Adrenal gland (tissue), 9 donors: ENCODE measurements at regions not wholly inside any gene's neighbourhood (a gene's known extent, or its start where the extent isn't known, plus 50 kb on each side); places are given as distances from the start of the nearest gene placed in this dataset.

Source experiments
- DNase-seq, 7 donors: peaks; one replicate each; pipeline ENCODE4 v3.0.0-alpha.2; 2019 to 2020
- H3K27ac ChIP-seq, 5 donors: fragments of 200-600 bp; sonication (generic) in 4 of 5; 1 replicate in 3 of 5; 2 replicates in 2 of 5; pipeline versions ENCODE4 v1.5.1 to v1.8.0; 2016 to 2020; ENCODE audit warnings: mild to moderate bottlenecking in 1 of 5
- H3K27me3 ChIP-seq: fragments of 200-600 bp; 2 replicates; pipeline ENCODE4 v1.8.0; 2021
- H3K36me3 ChIP-seq, 2 donors: fragments of 200-600 bp; replicated peaks in 1 of 2; 1 replicate in 1 of 2; 2 replicates in 1 of 2; pipeline versions ENCODE4 v1.5.1 to v1.8.0; 2018 to 2022
- H3K4me1 ChIP-seq, 2 donors: fragments of 200-600 bp; replicated peaks in 1 of 2; 1 replicate in 1 of 2; 2 replicates in 1 of 2; pipeline versions ENCODE4 v1.5.1 to v1.8.0; 2018 to 2021
- H3K4me3 ChIP-seq, 4 donors: fragments of 200-600 bp; sonication (generic) in 3 of 4; one replicate each; pipeline ENCODE4 v1.5.1; 2016 to 2018
- H3K9me3 ChIP-seq, 3 donors: fragments of 200-600 bp; sonication (generic) in 1 of 3; replicated peaks in 1 of 3; 1 replicate in 2 of 3; 2 replicates in 1 of 3; pipeline versions ENCODE4 v1.5.1 to v1.8.0; 2016 to 2021
- CTCF ChIP-seq, 6 experiments: fragments of 450-650 bp in 4 of 6; fragments of 200-600 bp in 2 of 6; sonication (generic) in 1 of 6; IDR thresholded peaks; 1 replicate in 5 of 6; 2 replicates in 1 of 6; pipeline versions ENCODE4 v1.5.1 to v1.8.0; 2016 to 2021; ENCODE audit warnings: antibody characterized with exemption in 6 of 6, mild to moderate bottlenecking in 2 of 6, moderate library complexity in 1 of 6
- POLR2A ChIP-seq, 2 donors: fragments of 450-650 bp; IDR thresholded peaks; one replicate each; pipeline ENCODE4 v1.6.1; 2017; ENCODE audit warnings: antibody characterized with exemption in 2 of 2, mild to moderate bottlenecking in 2 of 2, moderate library complexity in 1 of 2
- WGBS, 4 donors: extraction: QIAGEN DNeasy Blood & Tissue Kit in 2 of 4; methylation state at CpG; one replicate each; pipeline versions ENCODE4 v1.1.5 to v1.1.7; 2013 to 2017; 5-methylcytosine and 5-hydroxymethylcytosine counted together
- intact Hi-C, 2 donors: fragments of 100-400 bp; cut with DNase I; formaldehyde crosslinking; loops; one replicate each; pipeline versions ENCODE4 v1.14.1 to v1.15.0; 2022 to 2023
- donor health status: healthy with polysubstance abuse.
- donor health status: Bipolar disorder and iron deficiency.
- donor health status: DM: yes; HTN: yes; CAD: no.
- donor health status: DM: no; HTN: no; CAD: no.
- donor health status: DM: no; HTN: no; CAD: no.

GRCh38 chr12:24278832-24279231 is 329.4 kb upstream of the SOX5 start:
- H3K4me3 ChIP-seq: no peak overlapping the region
- H3K4me1 ChIP-seq: no peaks in the 10 kb centered on the region
- intact Hi-C loops: no loop called here
- H3K27ac ChIP-seq: no peak overlapping the region
- no peaks in the 10 kb centered on the region for H3K36me3 ChIP-seq
- DNase-seq: no peak
- H3K9me3 ChIP-seq: no peaks in the 10 kb centered on the region
- no peaks in the 10 kb centered on the region for H3K27me3 ChIP-seq
- TF ChIP-seq POLR2A (IDR thresholded peaks at IDR 0.05): no peak

GRCh38 chr12:24270965-24271364 is 321.5 kb upstream of the SOX5 start:
- 59 to 74% (median 70%) methylated on average over 2 of the region's 2 CpGs for WGBS, 4 donors
- Histone ChIP-seq H3K9me3 (no peaks in the 10 kb centered on the region), H3K4me3 (no peak overlapping the region), H3K27me3 (no peaks in the 10 kb centered on the region), H3K27ac (no peak overlapping the region), H3K36me3 (no peaks in the 10 kb centered on the region), H3K4me1 (no peaks in the 10 kb centered on the region)
- TF ChIP-seq POLR2A (IDR thresholded peaks at IDR 0.05) (no peak), CTCF (IDR thresholded peaks at IDR 0.05) (no peak)
- DNase-seq: no peak
- intact Hi-C loops: no loop called here

- H3K36me3 ChIP-seq: no peaks in the 10 kb centered on the region
- H3K27me3 ChIP-seq: no peaks in the 10 kb centered on the region
- no peaks in the 10 kb centered on the region for H3K4me1 ChIP-seq
- WGBS, 4 donors: 61 to 73% (median 71%) methylated on average over 1 of the region's 1 CpG
- H3K9me3 ChIP-seq: no peaks in the 10 kb centered on the region
- no peak for TF ChIP-seq CTCF (IDR thresholded peaks at IDR 0.05)
- no peak for TF ChIP-seq POLR2A (IDR thresholded peaks at IDR 0.05)
- DNase-seq: no peak
- no peak overlapping the region for H3K4me3 ChIP-seq
- intact Hi-C loops: no loop called here
- H3K27ac ChIP-seq: no peak overlapping the region
Observed at GRCh38 chr12:24270464-24270863, 321.0 kb upstream of the SOX5 start.

GRCh38 chr12:24268663-24269186 is 319.3 kb upstream of the SOX5 start:
- Histone ChIP-seq H3K4me3 (no peak overlapping the region), H3K27me3 (no peaks in the 10 kb centered on the region), H3K27ac (no peak overlapping the region), H3K36me3 (no peaks in the 10 kb centered on the region), H3K9me3 (no peaks in the 10 kb centered on the region), H3K4me1 (no peaks in the 10 kb centered on the region)
- intact Hi-C loops: no loop called here
- TF ChIP-seq CTCF (IDR thresholded peaks at IDR 0.05) (no peak), POLR2A (IDR thresholded peaks at IDR 0.05) (no peak)
- no peak for DNase-seq
- 64 to 94% (median 76%) methylated on average over 1 of the region's 1 CpG for WGBS, 4 donors

- 48 to 63% (median 52%) methylated on average over 2 of the region's 2 CpGs for WGBS, 4 donors
- TF ChIP-seq CTCF (IDR thresholded peaks at IDR 0.05): no peak
- no peak for TF ChIP-seq POLR2A (IDR thresholded peaks at IDR 0.05)
Observed at GRCh38 chr12:24266982-24267381, 317.5 kb upstream of the SOX5 start.

More at GRCh38 chr12:24266982-24267381, 317.5 kb upstream of the SOX5 start:
- DNase-seq: no peak
- H3K4me1 ChIP-seq: no peaks in the 10 kb centered on the region
- no peak overlapping the region for H3K27ac ChIP-seq
- intact Hi-C loops: no loop called here
- H3K4me3 ChIP-seq: no peak overlapping the region
- no peaks in the 10 kb centered on the region for H3K27me3 ChIP-seq
- no peaks in the 10 kb centered on the region for H3K36me3 ChIP-seq
- H3K9me3 ChIP-seq: no peaks in the 10 kb centered on the region
